Activated T-cell treated with anti-CD3 and anti-CD28 coated beads, Interleukin-2, amount 50 U/mL, for 24 hours (primary cell): ENCODE measurements at regions not wholly inside any gene's neighbourhood (a gene's known extent, or its start where the extent isn't known, plus 50 kb on each side); places are given as distances from the start of the nearest gene placed in this dataset.
"Not testable (repeated sequence)": the region's sequence is repeated elsewhere in the genome, so short reads cannot be mapped to it uniquely, and the experiment has no call there.

ENCODE experiments used
- DNase-seq: peaks from one replicate; pipeline ENCODE4 v3.0.0-alpha.2; 2020
- H3K27ac Mint-ChIP-seq: 2 replicates; pipeline ENCODE4 v1.8.0; 2020; ENCODE audit warnings: mild to moderate bottlenecking, mixed read lengths
- H3K27me3 Mint-ChIP-seq: 2 replicates; pipeline ENCODE4 v1.8.0; 2020; ENCODE audit warnings: mixed read lengths
- H3K36me3 Mint-ChIP-seq: 2 replicates; pipeline ENCODE4 v1.8.0; 2020; ENCODE audit warnings: low read depth, mixed read lengths
- H3K4me1 Mint-ChIP-seq: 2 replicates; pipeline ENCODE4 v1.8.0; 2020; ENCODE audit warnings: low read depth, mixed read lengths
- H3K4me3 Mint-ChIP-seq: 2 replicates; pipeline ENCODE4 v1.8.0; 2020; ENCODE audit warnings: mild to moderate bottlenecking, moderate library complexity, mixed read lengths
- H3K9me3 Mint-ChIP-seq: 2 replicates; pipeline ENCODE4 v1.8.0; 2020; ENCODE audit warnings: mixed read lengths

GRCh38 chr9:65384066-65384465 is 99.1 kb upstream of the FOXD4L5 start:
- H3K4me1 Mint-ChIP-seq, H3K9me3 Mint-ChIP-seq, H3K4me3 Mint-ChIP-seq, H3K27me3 Mint-ChIP-seq, H3K27ac Mint-ChIP-seq, H3K36me3 Mint-ChIP-seq: not testable (repeated sequence)
- DNase-seq, result peak; percentile 32

GRCh38 chr9:65383646-65384045 is 98.6 kb upstream of the FOXD4L5 start:
- not testable (repeated sequence) for H3K4me1 Mint-ChIP-seq, H3K27ac Mint-ChIP-seq, H3K9me3 Mint-ChIP-seq, H3K4me3 Mint-ChIP-seq, H3K27me3 Mint-ChIP-seq, H3K36me3 Mint-ChIP-seq, DNase-seq

GRCh38 chr9:65382701-65383318 is 97.8 kb upstream of the FOXD4L5 start:
- H3K36me3 Mint-ChIP-seq, H3K27ac Mint-ChIP-seq, H3K4me3 Mint-ChIP-seq, H3K4me1 Mint-ChIP-seq, H3K27me3 Mint-ChIP-seq, H3K9me3 Mint-ChIP-seq, DNase-seq: not testable (repeated sequence)
